HL-60 (cell line): ENCODE measurements at regions not wholly inside any gene's neighbourhood (a gene's known extent, or its start where the extent isn't known, plus 50 kb on each side); places are given as distances from the start of the nearest gene placed in this dataset.

Source experiments
- DNase-seq, 2 experiments: peaks; one replicate each; pipeline ENCODE4 v3.0.0-alpha.2; 2010 to 2020; ENCODE audit warnings: low read depth in 1 of 2, low spot score in 1 of 2
- H3K27ac ChIP-seq: fragments of 250-450 bp; sonication (Bioruptor Pico); replicated peaks from 2 replicates; pipeline ENCODE4 v1.5.1; 2020; ENCODE audit warnings: mild to moderate bottlenecking, moderate library complexity
- H3K27me3 ChIP-seq: fragments of 250-450 bp; sonication (Bioruptor Pico); 2 replicates; pipeline ENCODE4 v1.5.1; 2021; ENCODE audit warnings: mild to moderate bottlenecking, moderate library complexity; ENCODE audit not compliant: insufficient read depth, poor library complexity, severe bottlenecking
- H3K4me3 ChIP-seq: replicated peaks from 2 replicates; pipeline ENCODE4 v1.5.1; 2011; ENCODE audit warnings: mild to moderate bottlenecking, control low read depth, low read length; ENCODE audit not compliant: insufficient read depth
- CTCF ChIP-seq: IDR thresholded peaks from one replicate; pipeline ENCODE4 v1.5.1; 2011; ENCODE audit warnings: low read length, control low read depth, inconsistent platforms; ENCODE audit not compliant: insufficient read depth
- GABPA ChIP-seq: IDR thresholded peaks from 2 replicates; pipeline ENCODE4 v1.6.1; 2012; ENCODE audit warnings: low read depth
- POLR2AphosphoS5 ChIP-seq: IDR thresholded peaks from 2 replicates; pipeline ENCODE4 v1.6.1; 2012; ENCODE audit warnings: low read depth
- SPI1 ChIP-seq: IDR thresholded peaks from 2 replicates; pipeline ENCODE4 v1.6.1; 2012; ENCODE audit warnings: low read depth, mild to moderate bottlenecking, borderline replicate concordance
- TF ChIP-seq, protein P1 (sequence below): IDR thresholded peaks from 2 replicates; pipeline ENCODE4 v1.6.1; 2012; ENCODE audit warnings: low read depth; ENCODE audit not compliant: insufficient replicate concordance

- TF ChIP-seq, protein P1, sequence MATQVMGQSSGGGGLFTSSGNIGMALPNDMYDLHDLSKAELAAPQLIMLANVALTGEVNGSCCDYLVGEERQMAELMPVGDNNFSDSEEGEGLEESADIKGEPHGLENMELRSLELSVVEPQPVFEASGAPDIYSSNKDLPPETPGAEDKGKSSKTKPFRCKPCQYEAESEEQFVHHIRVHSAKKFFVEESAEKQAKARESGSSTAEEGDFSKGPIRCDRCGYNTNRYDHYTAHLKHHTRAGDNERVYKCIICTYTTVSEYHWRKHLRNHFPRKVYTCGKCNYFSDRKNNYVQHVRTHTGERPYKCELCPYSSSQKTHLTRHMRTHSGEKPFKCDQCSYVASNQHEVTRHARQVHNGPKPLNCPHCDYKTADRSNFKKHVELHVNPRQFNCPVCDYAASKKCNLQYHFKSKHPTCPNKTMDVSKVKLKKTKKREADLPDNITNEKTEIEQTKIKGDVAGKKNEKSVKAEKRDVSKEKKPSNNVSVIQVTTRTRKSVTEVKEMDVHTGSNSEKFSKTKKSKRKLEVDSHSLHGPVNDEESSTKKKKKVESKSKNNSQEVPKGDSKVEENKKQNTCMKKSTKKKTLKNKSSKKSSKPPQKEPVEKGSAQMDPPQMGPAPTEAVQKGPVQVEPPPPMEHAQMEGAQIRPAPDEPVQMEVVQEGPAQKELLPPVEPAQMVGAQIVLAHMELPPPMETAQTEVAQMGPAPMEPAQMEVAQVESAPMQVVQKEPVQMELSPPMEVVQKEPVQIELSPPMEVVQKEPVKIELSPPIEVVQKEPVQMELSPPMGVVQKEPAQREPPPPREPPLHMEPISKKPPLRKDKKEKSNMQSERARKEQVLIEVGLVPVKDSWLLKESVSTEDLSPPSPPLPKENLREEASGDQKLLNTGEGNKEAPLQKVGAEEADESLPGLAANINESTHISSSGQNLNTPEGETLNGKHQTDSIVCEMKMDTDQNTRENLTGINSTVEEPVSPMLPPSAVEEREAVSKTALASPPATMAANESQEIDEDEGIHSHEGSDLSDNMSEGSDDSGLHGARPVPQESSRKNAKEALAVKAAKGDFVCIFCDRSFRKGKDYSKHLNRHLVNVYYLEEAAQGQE, result no peak
- no peak for TF ChIP-seq GABPA
- no peak for TF ChIP-seq CTCF
- no peak for TF ChIP-seq POLR2AphosphoS5
- TF ChIP-seq SPI1, result no peak
These were observed 246.1 kb upstream of the CSF3R start for GRCh38 chr1:36728846-36729245.

GRCh38 chr1:36728051-36728450, 245.3 kb upstream of the CSF3R start:
- TF ChIP-seq POLR2AphosphoS5, result no peak
- no peak for TF ChIP-seq SPI1
- no peak for TF ChIP-seq GABPA
- no peak for TF ChIP-seq CTCF
- TF ChIP-seq, protein P1, result no peak
- DNase-seq, result no peak
- no peak overlapping the region for H3K4me3 ChIP-seq
- no peak overlapping the region for H3K27ac ChIP-seq
- no peaks in the 10 kb centered on the region for H3K27me3 ChIP-seq

More at GRCh38 chr1:36728846-36729245, 246.1 kb upstream of the CSF3R start:
- Histone ChIP-seq H3K27me3 (no peaks in the 10 kb centered on the region), H3K27ac (no peak overlapping the region), H3K4me3 (no peak overlapping the region)
- DNase-seq, result no peak

DNA sequence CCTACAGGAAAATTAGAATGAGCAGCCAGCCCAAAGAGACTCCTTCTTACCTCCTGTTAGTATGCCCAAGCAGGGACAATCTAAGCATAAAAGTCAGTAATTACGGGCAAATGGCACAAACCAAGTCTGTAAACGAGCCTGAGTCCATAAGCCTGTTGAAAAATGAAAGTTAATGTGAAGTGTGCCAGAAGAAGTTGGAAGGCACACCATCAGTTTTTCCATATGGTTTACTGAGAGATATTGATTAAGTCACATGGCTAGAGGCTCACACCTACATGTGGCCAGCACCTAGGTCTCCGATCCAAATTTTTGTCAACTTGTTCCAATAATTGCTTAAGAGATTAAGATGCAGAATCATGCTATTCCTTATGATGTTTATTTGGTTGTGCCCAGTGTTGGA, 242.4 kb upstream of the CSF3R start:
- TF ChIP-seq SPI1 (no peak), GABPA (no peak), POLR2AphosphoS5 (no peak), CTCF (no peak)
- TF ChIP-seq, protein P1, result no peak
- no peak for DNase-seq
- Histone ChIP-seq H3K27me3 (no peaks in the 10 kb centered on the region), H3K4me3 (no peak overlapping the region), H3K27ac (no peak overlapping the region)
